ENCODE measurements at regions not wholly inside any gene's neighbourhood (a gene's known extent, or its start where the extent isn't known, plus 50 kb on each side); places are given as distances from the start of the nearest gene placed in this dataset.

DNA sequence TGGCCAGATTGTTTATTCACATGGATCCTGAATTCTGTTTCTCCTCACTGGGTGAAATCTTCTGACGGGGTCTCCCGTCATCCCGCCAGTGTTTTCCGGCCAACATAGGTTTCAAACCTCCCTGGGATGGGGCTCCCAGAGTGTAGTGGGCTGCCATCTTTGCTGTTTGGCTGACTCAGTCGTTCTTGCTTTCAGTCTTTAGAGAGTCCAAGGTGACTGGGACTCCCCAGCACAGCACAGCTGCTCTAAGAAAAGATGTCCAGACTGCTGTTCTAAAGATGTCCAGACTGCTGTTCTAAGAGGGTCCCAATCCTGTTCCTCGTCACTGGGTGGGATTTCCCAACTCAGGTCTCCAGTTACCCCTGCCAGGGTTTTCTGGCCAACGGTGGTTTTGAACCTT, 801.9 kb upstream of the IGFBP3 start:
- no peak overlapping the region for H4K5ac ChIP-seq (ENCODE audit: insufficient read length, low read depth, low read length)
- no peaks in the 10 kb centered on the region for H3K79me2 ChIP-seq (ENCODE audit: control insufficient read depth in 1 of 2, insufficient read depth in 2 of 2, low read length in 2 of 2)
- H3K27ac ChIP-seq (ENCODE audit: low read depth, low read length): no peak overlapping the region
- no peaks in the 10 kb centered on the region for H3K36me3 ChIP-seq (ENCODE audit: control insufficient read depth in 2 of 4, insufficient read depth in 4 of 4, low read length in 3 of 4)
- H3K4me1 ChIP-seq (replicated peaks in 1 of 4; ENCODE audit: control insufficient read depth in 3 of 4, insufficient read depth in 4 of 4, low read length in 3 of 4): no peaks in the 10 kb centered on the region
- H2BK15ac ChIP-seq (ENCODE audit: low read length): no peak overlapping the region
- no peak overlapping the region for H2AK5ac ChIP-seq (ENCODE audit: low read depth, low read length)
- H3K27me3 ChIP-seq (replicated peaks in 1 of 4; ENCODE audit: control insufficient read depth in 3 of 4, extremely low read depth in 1 of 4, insufficient read depth in 3 of 4, low read length in 3 of 4): no peaks in the 10 kb centered on the region
- H3K23ac ChIP-seq (ENCODE audit: insufficient read length): no peak overlapping the region
- no peak overlapping the region for H2AFZ ChIP-seq (ENCODE audit: low read length)
- no peak overlapping the region for H3K4me2 ChIP-seq (ENCODE audit: insufficient read depth in 1 of 2, low read depth in 2 of 2, low read length in 2 of 2)
- H3K4ac ChIP-seq (replicated peaks; ENCODE audit: insufficient read length, low read depth, low read length): no peak overlapping the region
- no peak overlapping the region for H3K14ac ChIP-seq (ENCODE audit: insufficient read length)
- H3K23me2 ChIP-seq (ENCODE audit: low read depth, low read length): no peaks in the 10 kb centered on the region
- no peak overlapping the region for H3K9ac ChIP-seq (replicated peaks in 1 of 4; ENCODE audit: extremely low read depth in 1 of 4, low read depth in 3 of 4, low read length in 3 of 4)
- H2BK20ac ChIP-seq (ENCODE audit: low read length): no peak overlapping the region
- FAIRE-seq (no peak), DNase-seq (ENCODE audit: low read depth in 1 of 2, low spot score in 2 of 2) (no peak)
- no peaks in the 10 kb centered on the region for H3K9me3 ChIP-seq (ENCODE audit: insufficient read depth in 2 of 2, low read depth in 1 of 2, low read length in 1 of 2)
- WGBS, 2 experiments (ENCODE audit: extremely low coverage in 1 of 2, insufficient coverage in 1 of 2, insufficient read length in 1 of 2, insufficient replicate concordance in 2 of 2, low coverage in 1 of 2, low lambda C conversion rate in 2 of 2, missing lambda C conversion rate in 1 of 2): 87% methylated on average over 6 of the region's 7 CpGs; no CpG with 5 or more reads in 1 of the 2 experiments
- no peak overlapping the region for H4K8ac ChIP-seq (ENCODE audit: extremely low read depth, insufficient read depth, low read length)
- no peaks in the 10 kb centered on the region for H4K20me1 ChIP-seq (replicated peaks in 1 of 2; ENCODE audit: control insufficient read depth in 1 of 2, insufficient read depth in 2 of 2, low read length in 2 of 2)
- H3K18ac ChIP-seq (ENCODE audit: extremely low read depth, low read length): no peak overlapping the region
- no peak overlapping the region for H4K91ac ChIP-seq (replicated peaks; ENCODE audit: insufficient read length, low read length)
- no peak overlapping the region for H3K56ac ChIP-seq (replicated peaks; ENCODE audit: insufficient read length, low read depth, low read length)
- H2BK5ac ChIP-seq (ENCODE audit: low read depth, low read length): no peak overlapping the region
- CTCF ChIA-PET (ENCODE audit: partially characterized antibody): no interaction called here
- H3K4me3 ChIP-seq (ENCODE audit: extremely low read depth in 1 of 4, insufficient read depth in 2 of 4, low read depth in 3 of 4, low read length in 4 of 4): no peak overlapping the region
- POLR2A ChIA-PET (ENCODE audit: partially characterized antibody): no interaction called here
- H2BK12ac ChIP-seq (ENCODE audit: low read depth, low read length): no peak overlapping the region
- TF ChIP-seq GABPA (IDR thresholded peaks at IDR 0.05; ENCODE audit: borderline replicate concordance, insufficient read depth, low read length) (no peak), HDAC2 (IDR thresholded peaks at IDR 0.05; ENCODE audit: borderline replicate concordance in 1 of 2, low read depth in 2 of 2, low read length in 2 of 2) (no peak), RXRA (IDR thresholded peaks at IDR 0.05; ENCODE audit: insufficient read depth, low read depth, low read length) (no peak), BACH1 (IDR thresholded peaks at IDR 0.05; ENCODE audit: low read length) (no peak), CBX5 (IDR thresholded peaks at IDR 0.05; ENCODE audit: low read depth, low read length) (no peak), EGR1 (IDR thresholded peaks at IDR 0.05; ENCODE audit: borderline replicate concordance, low read depth, low read length) (no peak), EZH2 (IDR thresholded peaks at IDR 0.05; ENCODE audit: low read depth, low read length, severe bottlenecking) (no peak), SIX5 (IDR thresholded peaks at IDR 0.05; ENCODE audit: low read depth, low read length) (no peak), TEAD4 (IDR thresholded peaks at IDR 0.05; ENCODE audit: low read depth, low read length) (no peak), TAF7 (optimal IDR thresholded peaks at IDR 0.05; ENCODE audit: borderline replicate concordance, low read depth, low read length) (no peak)
- TF ChIP-seq, protein P1, sequence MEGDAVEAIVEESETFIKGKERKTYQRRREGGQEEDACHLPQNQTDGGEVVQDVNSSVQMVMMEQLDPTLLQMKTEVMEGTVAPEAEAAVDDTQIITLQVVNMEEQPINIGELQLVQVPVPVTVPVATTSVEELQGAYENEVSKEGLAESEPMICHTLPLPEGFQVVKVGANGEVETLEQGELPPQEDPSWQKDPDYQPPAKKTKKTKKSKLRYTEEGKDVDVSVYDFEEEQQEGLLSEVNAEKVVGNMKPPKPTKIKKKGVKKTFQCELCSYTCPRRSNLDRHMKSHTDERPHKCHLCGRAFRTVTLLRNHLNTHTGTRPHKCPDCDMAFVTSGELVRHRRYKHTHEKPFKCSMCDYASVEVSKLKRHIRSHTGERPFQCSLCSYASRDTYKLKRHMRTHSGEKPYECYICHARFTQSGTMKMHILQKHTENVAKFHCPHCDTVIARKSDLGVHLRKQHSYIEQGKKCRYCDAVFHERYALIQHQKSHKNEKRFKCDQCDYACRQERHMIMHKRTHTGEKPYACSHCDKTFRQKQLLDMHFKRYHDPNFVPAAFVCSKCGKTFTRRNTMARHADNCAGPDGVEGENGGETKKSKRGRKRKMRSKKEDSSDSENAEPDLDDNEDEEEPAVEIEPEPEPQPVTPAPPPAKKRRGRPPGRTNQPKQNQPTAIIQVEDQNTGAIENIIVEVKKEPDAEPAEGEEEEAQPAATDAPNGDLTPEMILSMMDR (IDR thresholded peaks at IDR 0.05; ENCODE audit: control extremely low read depth in 1 of 3, insufficient read depth in 1 of 3, low read depth in 1 of 3, low read length in 3 of 3): no peak
- H3K79me1 ChIP-seq (ENCODE audit: low read depth, low read length): no peaks in the 10 kb centered on the region
- no peak overlapping the region for H2BK120ac ChIP-seq (replicated peaks; ENCODE audit: low read depth, low read length)

Measured in H1 (cell line).